Right renal pelvis (tissue), 4 donors: ENCODE measurements at regions not wholly inside any gene's neighbourhood (a gene's known extent, or its start where the extent isn't known, plus 50 kb on each side); places are given as distances from the start of the nearest gene placed in this dataset.

ENCODE experiments used
- DNase-seq, 4 donors: peaks; one replicate each; pipeline ENCODE4 v3.0.0-alpha.2; 2013; ENCODE audit warnings: low read depth in 4 of 4, low spot score in 3 of 4, missing footprints in 1 of 4

DNA sequence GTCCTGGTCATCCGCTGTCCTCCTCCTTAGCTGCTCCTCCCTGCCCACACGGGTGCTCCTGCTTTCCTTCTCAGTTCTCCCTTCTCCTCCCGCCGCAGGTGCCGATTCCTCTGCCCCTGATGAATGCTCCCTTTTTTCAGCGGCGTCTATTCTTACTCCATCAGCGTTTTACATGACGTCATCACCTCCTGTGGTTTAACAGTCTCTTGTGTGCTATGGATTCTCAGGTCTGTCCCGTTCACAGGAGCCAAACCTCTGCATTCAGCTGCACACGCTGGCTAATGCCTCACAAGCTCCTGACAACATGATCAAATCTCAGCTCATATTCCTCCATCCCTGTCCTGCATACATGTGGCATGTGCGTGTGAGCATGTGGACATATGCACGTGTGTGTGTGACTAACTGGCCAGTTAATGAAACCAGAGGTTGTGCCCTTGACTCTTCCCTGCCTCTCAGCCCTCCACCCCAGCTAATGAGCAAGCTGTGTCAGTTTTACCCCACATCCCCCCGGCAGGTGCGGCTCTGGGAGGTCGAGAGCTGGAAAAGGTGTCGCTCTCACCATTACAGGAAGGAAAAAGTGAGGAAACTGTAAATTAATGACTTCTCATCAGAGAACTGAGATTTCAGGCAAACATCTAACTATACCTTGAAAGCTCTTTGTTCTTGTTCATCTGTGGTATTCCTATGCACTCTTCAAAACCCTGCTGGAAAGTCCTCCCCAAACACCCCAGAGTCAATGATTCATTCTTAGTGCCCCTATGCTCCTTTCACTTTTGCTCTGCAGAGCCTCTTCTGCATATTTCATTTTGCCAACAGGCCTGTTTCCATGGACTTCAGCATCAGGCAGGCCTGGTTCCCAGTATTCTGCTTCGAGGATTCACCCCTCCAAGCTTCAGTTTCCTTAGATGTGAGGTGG is 163.1 kb downstream of the TTLL2 start:
- no peak for DNase-seq

- DNase-seq, result no peak
Measured at GRCh38 chr6:167491438-167492099, 166.7 kb downstream of the TTLL2 start.

DNA sequence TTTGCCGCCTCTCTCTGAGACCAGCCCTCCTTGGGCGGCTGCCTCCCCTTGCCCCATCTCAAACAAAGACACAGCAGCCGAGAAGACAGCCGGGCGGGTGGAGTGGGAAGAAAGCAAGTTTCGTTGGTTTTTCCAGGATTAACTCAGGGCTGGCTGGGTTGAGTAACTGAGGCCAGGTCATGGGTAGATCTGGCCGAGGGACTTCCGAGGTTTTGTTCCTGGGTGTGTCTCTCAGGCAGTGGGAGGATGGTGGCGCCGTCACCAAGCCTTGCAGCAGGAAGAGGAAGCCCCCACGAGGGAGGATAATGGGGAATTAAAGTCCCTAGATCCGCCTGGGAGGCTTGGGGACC is 167.2 kb downstream of the TTLL2 start:
- DNase-seq, result no peak

DNA sequence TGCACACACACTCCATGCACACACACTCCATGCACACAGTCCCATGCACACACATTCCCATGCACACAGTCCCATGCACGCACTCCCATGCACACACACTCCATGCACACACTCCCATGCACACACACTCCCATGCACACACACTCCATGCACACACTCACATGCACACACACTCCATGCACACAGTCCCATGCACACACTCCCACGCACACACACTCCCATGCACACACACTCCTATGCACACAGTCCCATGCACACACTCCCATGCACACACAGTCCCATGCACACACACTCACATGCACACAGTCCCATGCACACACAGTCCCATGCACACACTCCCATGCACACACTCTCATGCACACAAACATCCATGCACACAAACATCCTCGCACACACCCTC is 168.4 kb downstream of the TTLL2 start:
- DNase-seq, result no peak

DNA sequence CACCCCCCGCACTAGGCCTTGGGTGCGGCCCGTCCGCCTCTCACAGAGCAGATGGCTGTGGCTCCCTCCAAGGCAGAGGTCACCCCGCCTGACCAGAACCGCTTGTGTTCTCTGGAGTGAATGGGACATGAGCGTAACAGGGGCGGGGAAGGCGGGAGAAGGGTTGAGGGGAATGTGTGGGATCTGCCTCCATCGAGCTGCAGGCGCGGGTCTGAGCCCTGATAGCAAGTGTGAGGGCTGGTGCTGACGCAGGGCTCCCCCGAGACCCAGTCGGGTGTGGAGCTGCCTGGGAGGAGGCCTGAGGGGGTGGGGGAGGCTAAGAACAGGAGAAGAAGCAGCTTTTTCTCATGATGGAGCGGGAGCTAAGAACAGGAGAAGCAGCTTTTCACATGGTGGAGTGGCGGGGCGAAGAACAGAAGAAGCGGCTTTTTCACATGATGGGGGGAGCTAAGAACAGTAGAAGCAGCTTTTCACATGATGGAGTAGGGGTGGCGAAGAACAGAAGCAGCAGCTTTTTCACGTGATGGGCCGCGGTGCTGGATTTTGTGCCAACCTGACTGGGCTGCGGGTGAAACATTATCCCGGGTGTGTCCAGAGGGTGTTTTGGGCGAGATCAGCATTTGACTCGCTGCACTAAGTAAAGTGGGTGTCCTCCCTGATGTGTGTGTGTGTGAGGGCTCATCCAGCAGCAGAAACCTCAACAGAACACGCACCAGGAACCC is 169.3 kb downstream of the TTLL2 start:
- DNase-seq, result no peak

GRCh38 chr6:167494698-167495435 is 170.0 kb downstream of the TTLL2 start:
- no peak for DNase-seq

GRCh38 chr6:167495506-167496401 is 170.9 kb downstream of the TTLL2 start:
- DNase-seq, result no peak

DNA sequence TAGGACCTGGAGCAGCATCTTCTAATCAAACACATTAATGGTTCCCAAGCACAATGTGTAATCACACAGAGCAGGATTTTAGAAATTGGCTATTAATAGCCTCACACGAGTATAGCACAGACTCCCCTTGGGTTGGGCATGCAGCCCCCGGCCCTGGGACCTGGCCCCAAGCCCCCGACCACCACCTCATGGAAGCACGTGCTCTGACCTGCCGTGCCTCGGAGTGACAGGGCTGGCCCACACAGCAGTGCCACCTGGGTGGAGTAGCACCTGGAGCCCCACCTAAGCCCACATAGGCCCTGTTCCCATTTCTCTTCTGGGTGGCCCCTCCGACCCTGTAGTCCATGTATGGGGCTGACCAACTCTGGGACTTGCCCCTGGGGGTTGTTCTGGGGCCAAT is 171.8 kb downstream of the TTLL2 start:
- DNase-seq, result no peak

- no peak for DNase-seq
Measured at GRCh38 chr6:167497428-167498056, 172.7 kb downstream of the TTLL2 start.

GRCh38 chr6:167499161-167499660 is 174.3 kb downstream of the TTLL2 start:
- DNase-seq, result no peak

GRCh38 chr6:167500961-167501360 is 176.1 kb downstream of the TTLL2 start:
- DNase-seq, result no peak

DNA sequence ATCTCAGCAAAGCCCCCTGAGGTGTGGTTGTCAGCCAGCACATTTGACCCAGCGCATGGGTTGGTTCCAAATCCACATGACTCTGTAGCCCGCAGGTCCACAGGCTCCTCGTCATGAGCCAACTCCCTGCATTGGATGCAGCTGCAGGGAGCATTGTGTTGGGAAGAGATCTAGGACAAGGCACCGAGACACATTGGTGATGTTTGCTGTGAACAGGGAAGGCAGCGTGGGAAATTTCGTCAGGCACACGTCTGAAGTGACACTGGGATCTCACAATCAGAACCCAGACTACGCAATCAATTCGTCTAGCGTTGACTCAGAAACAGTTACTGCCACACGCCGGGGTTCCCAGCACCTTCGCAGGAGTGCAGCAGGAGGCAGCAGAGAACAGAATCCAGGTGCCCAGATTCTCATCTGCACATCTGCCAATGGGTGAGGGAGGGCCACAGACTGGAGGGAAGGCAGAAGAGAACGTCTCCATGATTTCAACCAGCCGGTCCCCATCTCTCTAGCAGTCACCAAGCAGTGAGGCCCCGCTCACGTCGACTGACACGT is 177.0 kb downstream of the TTLL2 start:
- DNase-seq, result no peak

DNA sequence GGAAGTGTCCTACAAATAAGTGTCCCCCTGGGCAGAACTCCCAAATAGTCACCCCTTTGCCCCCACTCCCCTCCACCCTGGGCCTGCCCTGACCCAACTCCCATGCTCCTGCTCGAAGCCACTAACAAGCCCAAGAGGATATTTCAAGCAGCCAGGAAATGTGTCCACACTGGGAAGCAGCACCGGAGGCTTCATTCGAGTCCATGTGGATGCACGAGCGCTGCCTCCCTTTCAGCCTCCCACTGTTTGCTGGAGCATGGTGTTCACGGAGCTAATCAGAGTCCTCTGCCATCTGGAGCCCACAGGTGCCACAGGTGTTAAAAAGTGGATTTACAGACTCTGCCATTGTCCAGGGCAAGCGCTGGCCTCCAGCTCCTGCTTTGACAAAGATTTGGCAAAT is 177.6 kb downstream of the TTLL2 start:
- no peak for DNase-seq

- DNase-seq, result no peak
Measured at GRCh38 chr6:167504385-167504961, 179.6 kb downstream of the TTLL2 start.

DNA sequence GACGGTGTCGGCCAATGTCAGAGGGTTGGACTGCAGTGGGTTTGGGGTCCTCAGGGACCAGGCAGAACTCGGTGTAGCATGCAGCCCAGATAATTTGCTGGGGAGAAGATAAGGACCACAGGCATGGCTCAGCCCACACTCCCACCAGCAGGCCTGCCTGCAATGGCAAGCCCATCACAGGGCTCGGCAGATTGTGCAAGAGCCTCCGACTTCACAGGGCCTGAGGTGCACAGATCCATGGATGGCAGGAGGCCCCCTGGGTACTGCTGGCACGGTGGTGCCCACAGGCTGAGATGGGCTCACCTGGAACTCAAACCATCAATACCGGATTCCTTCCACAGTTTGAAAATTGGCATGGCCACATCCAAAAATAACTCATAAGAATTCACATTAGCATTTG is 180.3 kb downstream of the TTLL2 start:
- DNase-seq, result no peak

DNA sequence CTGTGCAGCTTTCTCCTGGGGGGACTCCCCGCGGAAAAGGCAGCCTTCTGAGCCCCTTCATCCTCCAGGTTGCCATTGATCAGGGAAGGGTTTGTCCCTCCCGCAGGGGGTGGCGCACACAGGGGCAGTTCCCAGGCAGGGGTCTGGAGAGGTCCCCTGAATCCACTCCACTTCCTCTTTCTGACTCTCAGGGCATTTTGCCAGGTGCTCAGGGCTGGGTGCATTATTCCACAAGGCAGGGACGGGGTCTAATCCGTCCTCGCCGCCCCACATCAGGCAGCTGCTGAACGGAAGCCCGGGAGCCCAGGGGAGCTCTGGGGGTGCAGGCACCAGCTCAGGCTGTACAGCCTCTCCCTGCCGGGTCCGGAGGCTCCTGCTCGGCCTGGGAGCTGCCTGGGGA is 180.9 kb downstream of the TTLL2 start:
- DNase-seq, result no peak

GRCh38 chr6:167506443-167507301 is 181.8 kb downstream of the TTLL2 start:
- no peak for DNase-seq
